Endothelial cell of umbilical vein (primary cell): ENCODE measurements at regions not wholly inside any gene's neighbourhood (a gene's known extent, or its start where the extent isn't known, plus 50 kb on each side); places are given as distances from the start of the nearest gene placed in this dataset.

Experiments used
- BruUV-seq: library from RNA; stranded (reverse); fragments of 400-500 nt; replicated peaks from 2 replicates; lab custom pipeline; 2021; lab: Mats Ljungman, UMichigan
- CTCF ChIA-PET: fragments of 300-600, 350-600 bp; sonication (Branson Sonifier 250); formaldehyde crosslinking; loops from one replicate; lab custom pipeline; 2021; ENCODE audit warnings: antibody characterized with exemption, inconsistent platforms; lab: Charles Lee
- POLR2A ChIA-PET: fragments of 300-600, 350-600 bp; sonication (Branson Sonifier 250); formaldehyde crosslinking; loops from one replicate; lab custom pipeline; 2021; ENCODE audit warnings: antibody characterized with exemption, inconsistent platforms; lab: Charles Lee
- DNase-seq: peaks from one replicate; pipeline ENCODE4 v3.0.0-alpha.2; 2011; ENCODE audit warnings: low read depth, low spot score
- FAIRE-seq: peaks from 2 replicates; lab custom pipeline; 2011; peaks lifted over from hg19 to GRCh38; lab: Jason Lieb, UNC
- H2AFZ ChIP-seq: 2 replicates; pipeline ENCODE4 v1.6.0; 2012; ENCODE audit warnings: low read depth, low read length, control low read depth, inconsistent platforms
- H3K27ac ChIP-seq: 2 replicates; pipeline ENCODE4 v1.5.1; 2011; ENCODE audit warnings: low read depth, mild to moderate bottlenecking, control low read depth, low read length, moderate library complexity; ENCODE audit not compliant: insufficient read depth
- H3K27me3 ChIP-seq, 2 experiments: 2 replicates each; pipeline versions ENCODE4 v1.6.0 to v1.6.1; 2011; ENCODE audit warnings: low read length in 2 of 2, mixed read lengths in 1 of 2; ENCODE audit not compliant: control insufficient read depth in 2 of 2, insufficient read depth in 2 of 2
- H3K36me3 ChIP-seq, 2 experiments: 2 replicates in 1 of 2; 3 replicates in 1 of 2; pipeline ENCODE4 v1.5.1; 2011; ENCODE audit warnings: low read length in 2 of 2, mild to moderate bottlenecking in 1 of 2, moderate library complexity in 1 of 2; ENCODE audit not compliant: control insufficient read depth in 2 of 2, insufficient read depth in 2 of 2; ENCODE audit errors: extremely low read depth in 1 of 2
- H3K4me1 ChIP-seq: 3 replicates; pipeline ENCODE4 v1.5.1; 2011; ENCODE audit warnings: mild to moderate bottlenecking, low read length; ENCODE audit not compliant: control insufficient read depth, insufficient read depth; ENCODE audit errors: extremely low read depth
- H3K4me2 ChIP-seq: 2 replicates; pipeline ENCODE4 v1.6.1; 2011; ENCODE audit warnings: low read length, control low read depth, mixed read lengths; ENCODE audit not compliant: insufficient read depth
- H3K4me3 ChIP-seq, 3 experiments: fragments of 200-600 bp in 1 of 3; sonication (generic), shearing (Covaris generic) in 1 of 3; replicated peaks in 1 of 3; 2 replicates each; pipeline ENCODE4 v1.5.1; 2011 to 2016; ENCODE audit warnings: control low read depth in 3 of 3, low read length in 3 of 3, mild to moderate bottlenecking in 2 of 3, inconsistent platforms in 1 of 3, low read depth in 1 of 3, moderate library complexity in 1 of 3; ENCODE audit not compliant: insufficient read depth in 1 of 3
- H3K79me2 ChIP-seq: 2 replicates; pipeline ENCODE4 v1.6.0; 2012; ENCODE audit warnings: low read length, inconsistent platforms; ENCODE audit not compliant: control insufficient read depth, insufficient read depth
- H3K9ac ChIP-seq: replicated peaks from 2 replicates; pipeline ENCODE3; 2011; ENCODE audit warnings: low read length, control low read depth; ENCODE audit not compliant: insufficient read depth; ENCODE audit errors: extremely low read depth
- H3K9me1 ChIP-seq: replicated peaks from 3 replicates; pipeline ENCODE4 v1.6.0; 2011; ENCODE audit warnings: mild to moderate bottlenecking, low read length; ENCODE audit not compliant: control insufficient read depth, insufficient read depth; ENCODE audit errors: extremely low read depth
- H3K9me3 ChIP-seq: replicated peaks from 2 replicates; pipeline ENCODE4 v1.5.1; 2012; ENCODE audit warnings: low read length, inconsistent platforms; ENCODE audit not compliant: control insufficient read depth, insufficient read depth
- H4K20me1 ChIP-seq: replicated peaks from 2 replicates; pipeline ENCODE3; 2011; ENCODE audit warnings: mild to moderate bottlenecking, low read length; ENCODE audit not compliant: control insufficient read depth, insufficient read depth; ENCODE audit errors: extremely low read depth
- EZH2 ChIP-seq: IDR thresholded peaks from 2 replicates; pipeline ENCODE4 v1.6.1; 2012; ENCODE audit warnings: borderline replicate concordance, low read depth, mild to moderate bottlenecking, moderate library complexity, low read length, inconsistent platforms; ENCODE audit not compliant: severe bottlenecking
- FOS ChIP-seq: IDR thresholded peaks from 2 replicates; pipeline ENCODE4 v1.6.1; 2011; ENCODE audit warnings: mild to moderate bottlenecking, low read length, moderate library complexity, borderline replicate concordance; ENCODE audit not compliant: insufficient read depth
- GATA2 ChIP-seq: IDR thresholded peaks from 2 replicates; pipeline ENCODE4 v1.7.0; 2011; ENCODE audit warnings: low read depth, mild to moderate bottlenecking, moderate library complexity, mixed read lengths, low read length; ENCODE audit not compliant: insufficient read length, insufficient read depth
- JUN ChIP-seq: IDR thresholded peaks from 2 replicates; pipeline ENCODE4 v1.6.1; 2011; ENCODE audit warnings: borderline replicate concordance, low read depth; ENCODE audit not compliant: insufficient read length, insufficient read depth
- MAX ChIP-seq: IDR thresholded peaks from 2 replicates; pipeline ENCODE4 v1.6.1; 2011; ENCODE audit not compliant: insufficient read depth, insufficient read length
- MYC ChIP-seq: IDR thresholded peaks from one replicate; pipeline ENCODE4 v1.6.1; 2011; ENCODE audit warnings: mild to moderate bottlenecking, low read depth, low read length
- POLR2A ChIP-seq: IDR thresholded peaks from 2 replicates; pipeline ENCODE4 v1.6.1; 2012; ENCODE audit warnings: low read depth, mild to moderate bottlenecking, control low read depth, low read length
- POLR2AphosphoS5 ChIP-seq: IDR thresholded peaks from 2 replicates; pipeline ENCODE4 v1.6.1; 2012; ENCODE audit warnings: low read depth, mild to moderate bottlenecking, control low read depth, low read length, moderate library complexity; ENCODE audit not compliant: insufficient read depth
- dilution Hi-C: fragments of 300-500 bp; cut with MboI; formaldehyde crosslinking; loops from one replicate; pipeline ENCODE4 v1.15.0; 2019; ENCODE audit warnings: low sequenced_read_pairs; ENCODE audit not compliant: extremely low pct_ligation_motif_present
- intact Hi-C: fragments of 100-400 bp; cut with micrococcal nuclease; formaldehyde crosslinking; loops from one replicate; pipeline ENCODE4 v1.10.0; 2022

- no peak for TF ChIP-seq EZH2
- no peak for TF ChIP-seq MYC
- Histone ChIP-seq H3K36me3 (no peaks in the 10 kb centered on the region), H3K27ac (no peak overlapping the region), H3K27me3 (no peaks in the 10 kb centered on the region), H3K79me2 (no peaks in the 10 kb centered on the region), H3K4me2 (no peak overlapping the region), H3K9me1 (no peaks in the 10 kb centered on the region), H4K20me1 (no peaks in the 10 kb centered on the region), H2AFZ (no peak overlapping the region), H3K9ac (no peak overlapping the region), H3K4me1 (no peaks in the 10 kb centered on the region), H3K4me3 (no peak overlapping the region), H3K9me3 (no peaks in the 10 kb centered on the region)
- ChIA-PET CTCF (no interaction called here), POLR2A (no interaction called here)
- BruUV-seq, result no TSS peak
- dilution Hi-C loops, result no loop called here
- no peak for FAIRE-seq
- no peak for DNase-seq
- intact Hi-C loops, result no loop called here
These were observed 85.2 kb downstream of the POLR1F start for GRCh38 chr7:19623676-19624075.

GRCh38 chr7:19621740-19622139 lies 87.1 kb downstream of the POLR1F start:
- Histone ChIP-seq H3K27me3 (no peaks in the 10 kb centered on the region), H3K36me3 (no peaks in the 10 kb centered on the region), H3K27ac (no peak overlapping the region), H3K79me2 (no peaks in the 10 kb centered on the region), H3K9ac (no peak overlapping the region), H3K9me1 (no peaks in the 10 kb centered on the region), H2AFZ (no peak overlapping the region), H3K4me1 (no peaks in the 10 kb centered on the region), H3K9me3 (peaks cover 2% of the 10 kb centered on the region), H3K4me2 (no peak overlapping the region), H3K4me3 (no peak overlapping the region), H4K20me1 (no peaks in the 10 kb centered on the region)
- intact Hi-C loops, result no loop called here
- FAIRE-seq (no peak), DNase-seq (no peak)
- TF ChIP-seq EZH2 (no peak), MAX (no peak), GATA2 (no peak), JUN (no peak), POLR2A (no peak), FOS (no peak), MYC (no peak), POLR2AphosphoS5 (no peak)
- dilution Hi-C loops, result no loop called here
- POLR2A ChIA-PET, result no interaction called here
- CTCF ChIA-PET, result no interaction called here
- BruUV-seq, result no TSS peak
